ENCODE measurements at regions not wholly inside any gene's neighbourhood (a gene's known extent, or its start where the extent isn't known, plus 50 kb on each side); places are given as distances from the start of the nearest gene placed in this dataset.

DNA sequence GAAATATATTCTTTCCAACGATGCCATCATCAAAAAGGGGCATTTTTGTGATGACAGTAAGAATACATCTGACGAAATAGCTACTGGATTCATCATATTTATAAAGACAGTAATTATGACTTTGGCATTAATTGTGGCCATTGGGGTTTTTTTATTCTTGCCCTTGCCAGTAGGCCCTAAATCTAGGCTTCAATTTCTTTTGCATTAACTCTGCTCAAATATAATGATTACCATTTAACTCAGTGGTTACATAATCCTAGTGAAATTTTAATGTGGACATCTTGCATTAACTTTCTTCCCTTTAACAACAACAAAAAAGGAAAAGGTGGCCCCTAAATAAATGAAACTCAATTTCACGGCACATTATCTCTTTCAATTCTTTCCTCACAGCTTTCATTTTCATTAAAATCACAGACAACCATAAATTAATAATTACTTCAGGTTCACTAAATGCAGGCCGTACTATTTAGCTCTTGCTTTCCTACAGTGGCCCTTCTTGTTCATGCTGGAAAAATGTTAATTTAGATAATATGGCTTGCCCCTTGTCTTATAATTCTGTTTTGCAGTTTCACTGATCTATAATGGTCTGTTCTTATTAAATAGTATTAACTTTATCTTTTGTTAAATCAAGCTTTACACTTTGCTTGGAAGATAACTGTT, 615.6 kb downstream of the DACH1 start:
- DNase-seq, result no peak

GRCh38 chr13:71249011-71249410, 618.0 kb downstream of the DACH1 start:
- no peaks in the 10 kb centered on the region for H4K20me1 ChIP-seq (ENCODE audit: insufficient read depth, low read length)
- no peaks in the 10 kb centered on the region for H3K4me1 ChIP-seq (ENCODE audit: insufficient read depth, low read length)
- no peak overlapping the region for H3K27ac ChIP-seq (ENCODE audit: low read length)
- no peak overlapping the region for H3K4me2 ChIP-seq (ENCODE audit: insufficient read depth, low read length)
- no peaks in the 10 kb centered on the region for H3K36me3 ChIP-seq (ENCODE audit: insufficient read depth, low read length)
- no peaks in the 10 kb centered on the region for H3K79me2 ChIP-seq (ENCODE audit: insufficient read depth, low read length)
- H3K9ac ChIP-seq (ENCODE audit: low read depth, low read length), result no peak overlapping the region
- DNase-seq (no peak), ATAC-seq (ENCODE audit: insufficient read depth, low read depth) (no peak)
- no peak for TF ChIP-seq EZH2 (IDR thresholded peaks at IDR 0.05; ENCODE audit: borderline replicate concordance, low read depth, low read length, severe bottlenecking)
- no peak overlapping the region for H3K4me3 ChIP-seq (ENCODE audit: low read depth in 1 of 2, low read length in 2 of 2)
- no peaks in the 10 kb centered on the region for H3K27me3 ChIP-seq (ENCODE audit: insufficient read depth, low read length, poor library complexity)
- no peak overlapping the region for H2AFZ ChIP-seq (ENCODE audit: low read depth, low read length)
- H3K9me3 ChIP-seq (ENCODE audit: insufficient read depth, low read length, severe bottlenecking), result no peaks in the 10 kb centered on the region

More for the DNA sequence above, 615.6 kb downstream of the DACH1 start:
- Histone ChIP-seq H3K27ac (ENCODE audit: low read length) (no peak overlapping the region), H2AFZ (ENCODE audit: low read depth, low read length) (no peak overlapping the region), H3K36me3 (ENCODE audit: insufficient read depth, low read length) (no peaks in the 10 kb centered on the region), H3K4me1 (ENCODE audit: insufficient read depth, low read length) (no peaks in the 10 kb centered on the region), H3K27me3 (ENCODE audit: insufficient read depth, low read length, poor library complexity) (no peaks in the 10 kb centered on the region), H3K4me3 (ENCODE audit: low read depth in 1 of 2, low read length in 2 of 2) (no peak overlapping the region), H3K79me2 (ENCODE audit: insufficient read depth, low read length) (no peaks in the 10 kb centered on the region), H4K20me1 (ENCODE audit: insufficient read depth, low read length) (no peaks in the 10 kb centered on the region), H3K9ac (ENCODE audit: low read depth, low read length) (no peak overlapping the region), H3K9me3 (ENCODE audit: insufficient read depth, low read length, severe bottlenecking) (no peaks in the 10 kb centered on the region), H3K4me2 (ENCODE audit: insufficient read depth, low read length) (no peak overlapping the region)
- ATAC-seq (ENCODE audit: insufficient read depth, low read depth), result no peak
- TF ChIP-seq CTCF (IDR thresholded peaks at IDR 0.05; ENCODE audit: borderline replicate concordance, extremely low read depth, low read length, poor library complexity, severe bottlenecking) (no peak), EZH2 (IDR thresholded peaks at IDR 0.05; ENCODE audit: borderline replicate concordance, low read depth, low read length, severe bottlenecking) (no peak)

GRCh38 chr13:71244161-71244560, 622.8 kb downstream of the DACH1 start:
- H3K27me3 ChIP-seq (ENCODE audit: insufficient read depth, low read length, poor library complexity), result no peaks in the 10 kb centered on the region
- no peaks in the 10 kb centered on the region for H3K79me2 ChIP-seq (ENCODE audit: insufficient read depth, low read length)
- no peak overlapping the region for H3K27ac ChIP-seq (ENCODE audit: low read length)
- H2AFZ ChIP-seq (ENCODE audit: low read depth, low read length), result no peak overlapping the region
- H3K9me3 ChIP-seq (ENCODE audit: insufficient read depth, low read length, severe bottlenecking), result no peaks in the 10 kb centered on the region
- DNase-seq (no peak), ATAC-seq (ENCODE audit: insufficient read depth, low read depth) (no peak)
- H4K20me1 ChIP-seq (ENCODE audit: insufficient read depth, low read length), result no peaks in the 10 kb centered on the region
- H3K4me1 ChIP-seq (ENCODE audit: insufficient read depth, low read length), result no peaks in the 10 kb centered on the region
- H3K36me3 ChIP-seq (ENCODE audit: insufficient read depth, low read length), result no peaks in the 10 kb centered on the region
- no peak overlapping the region for H3K4me2 ChIP-seq (ENCODE audit: insufficient read depth, low read length)
- no peak overlapping the region for H3K9ac ChIP-seq (ENCODE audit: low read depth, low read length)
- no peak overlapping the region for H3K4me3 ChIP-seq (ENCODE audit: low read depth in 1 of 2, low read length in 2 of 2)
- no peak for TF ChIP-seq CTCF (IDR thresholded peaks at IDR 0.05; ENCODE audit: borderline replicate concordance, extremely low read depth, low read length, poor library complexity, severe bottlenecking)
- no peak for TF ChIP-seq EZH2 (IDR thresholded peaks at IDR 0.05; ENCODE audit: borderline replicate concordance, low read depth, low read length, severe bottlenecking)

DNA sequence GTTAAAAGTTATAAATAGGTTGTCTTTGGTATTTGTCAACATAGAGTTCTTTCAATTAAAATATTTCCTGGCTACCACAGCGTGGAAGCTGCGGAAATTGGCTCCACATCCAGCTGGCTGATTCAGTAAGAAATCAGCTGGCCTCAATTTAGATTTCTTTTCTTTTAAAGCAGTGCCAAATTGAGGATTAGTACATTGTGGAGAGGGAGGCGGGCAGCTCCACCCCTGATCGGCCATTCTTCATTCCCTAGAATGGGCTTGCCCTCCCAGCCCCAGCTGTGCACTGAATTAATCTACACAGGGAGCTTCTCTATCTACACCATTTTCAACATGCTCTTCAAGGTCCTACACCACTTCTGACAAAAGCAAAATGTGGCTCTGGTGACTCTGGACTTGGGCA, 624.8 kb downstream of the DACH1 start:
- ATAC-seq (ENCODE audit: insufficient read depth, low read depth) (no peak), DNase-seq (no peak)
- Histone ChIP-seq H3K4me3 (ENCODE audit: low read depth in 1 of 2, low read length in 2 of 2) (no peak overlapping the region), H2AFZ (ENCODE audit: low read depth, low read length) (no peak overlapping the region), H3K4me2 (ENCODE audit: insufficient read depth, low read length) (no peak overlapping the region), H4K20me1 (ENCODE audit: insufficient read depth, low read length) (no peaks in the 10 kb centered on the region), H3K36me3 (ENCODE audit: insufficient read depth, low read length) (no peaks in the 10 kb centered on the region), H3K27ac (ENCODE audit: low read length) (no peak overlapping the region), H3K27me3 (ENCODE audit: insufficient read depth, low read length, poor library complexity) (no peaks in the 10 kb centered on the region), H3K79me2 (ENCODE audit: insufficient read depth, low read length) (no peaks in the 10 kb centered on the region), H3K9ac (ENCODE audit: low read depth, low read length) (no peak overlapping the region), H3K9me3 (ENCODE audit: insufficient read depth, low read length, severe bottlenecking) (no peaks in the 10 kb centered on the region), H3K4me1 (ENCODE audit: insufficient read depth, low read length) (no peaks in the 10 kb centered on the region)
- TF ChIP-seq EZH2 (IDR thresholded peaks at IDR 0.05; ENCODE audit: borderline replicate concordance, low read depth, low read length, severe bottlenecking) (no peak), CTCF (IDR thresholded peaks at IDR 0.05; ENCODE audit: borderline replicate concordance, extremely low read depth, low read length, poor library complexity, severe bottlenecking) (no peak)

All from DND-41 (cell line).